ENCODE measurements at regions not wholly inside any gene's neighbourhood (a gene's known extent, or its start where the extent isn't known, plus 50 kb on each side); places are given as distances from the start of the nearest gene placed in this dataset.

GRCh38 chr13:74200081-74200480 lies 65.9 kb upstream of the KLF12 start:
- TF ChIP-seq CTCF (IDR thresholded peaks at IDR 0.05): no peak
- TF ChIP-seq POLR2A (IDR thresholded peaks at IDR 0.05; ENCODE audit: low read depth): no peak
